Vagina (tissue), 2 donors: ENCODE measurements at regions not wholly inside any gene's neighbourhood (a gene's known extent, or its start where the extent isn't known, plus 50 kb on each side); places are given as distances from the start of the nearest gene placed in this dataset.
"Not testable (repeated sequence)": the region's sequence is repeated elsewhere in the genome, so short reads cannot be mapped to it uniquely, and the experiment has no call there.

ENCODE experiments used
- DNase-seq, 2 donors: peaks; one replicate each; pipeline ENCODE4 v3.0.0-alpha.2; 2017; ENCODE audit errors: extremely low spot score in 2 of 2
- H3K27ac ChIP-seq: fragments of 200-600 bp; sonication (generic); one replicate; pipeline ENCODE4 v1.5.1; 2019
- H3K27me3 ChIP-seq: fragments of 200-600 bp; sonication (generic); one replicate; pipeline ENCODE4 v1.5.1; 2019
- H3K36me3 ChIP-seq, 2 donors: fragments of 200-600 bp; sonication (generic); one replicate each; pipeline ENCODE4 v1.5.1; 2017 to 2019
- H3K4me1 ChIP-seq: fragments of 200-600 bp; sonication (generic); one replicate; pipeline ENCODE4 v1.5.1; 2019
- H3K4me3 ChIP-seq, 2 donors: fragments of 200-600 bp; sonication (generic); 1 replicate in 1 of 2; 2 replicates in 1 of 2; pipeline ENCODE4 v1.5.1; 2016 to 2019
- H3K9me3 ChIP-seq: fragments of 200-600 bp; sonication (generic); one replicate; pipeline ENCODE4 v1.5.1; 2019
- CTCF ChIP-seq, 3 experiments: fragments of 450-650 bp in 2 of 3; fragments of 200-600 bp in 1 of 3; sonication (generic) in 1 of 3; IDR thresholded peaks; one replicate each; pipeline ENCODE4 v1.5.1; 2017 to 2019; ENCODE audit warnings: antibody characterized with exemption in 3 of 3, mild to moderate bottlenecking in 2 of 3, moderate library complexity in 2 of 3
- POLR2A ChIP-seq, 2 donors: fragments of 450-650 bp; IDR thresholded peaks; one replicate each; pipeline ENCODE4 v1.6.1; 2017; ENCODE audit warnings: antibody characterized with exemption in 2 of 2, mild to moderate bottlenecking in 2 of 2, moderate library complexity in 2 of 2
- POLR2AphosphoS5 ChIP-seq, 2 donors: sonication (generic); formaldehyde crosslinking; IDR thresholded peaks; one replicate each; pipeline ENCODE4 v1.9.0; 2017; ENCODE audit warnings: antibody characterized with exemption in 2 of 2, mild to moderate bottlenecking in 2 of 2, low read depth in 1 of 2; ENCODE audit not compliant: insufficient read depth in 1 of 2
- intact Hi-C: fragments of 100-400 bp; cut with DNase I; formaldehyde crosslinking; loops from one replicate; pipeline ENCODE4 v1.15.1; 2023

DNA sequence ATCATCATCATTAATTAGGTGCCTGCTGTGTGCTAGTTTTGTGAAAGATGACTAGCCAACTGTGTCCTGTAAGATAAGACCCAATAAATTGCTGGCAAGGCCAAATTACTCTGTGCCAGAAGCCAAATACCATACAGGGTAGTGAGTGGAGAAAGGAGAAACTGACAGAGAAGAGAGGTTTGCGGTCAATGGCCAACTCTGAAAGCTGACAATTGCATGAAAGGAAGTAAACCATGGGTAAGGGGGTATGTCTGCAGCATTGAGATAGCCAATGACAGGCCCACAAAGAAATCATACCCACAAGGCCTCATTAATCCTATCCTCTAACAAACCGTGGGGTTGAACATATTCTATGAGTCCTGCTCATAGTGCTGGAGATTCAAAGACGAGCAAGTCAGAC is 236.6 kb upstream of the CCDC196 start:
- H3K4me1 ChIP-seq: no peaks in the 10 kb centered on the region
- DNase-seq: no peak
- H3K27ac ChIP-seq: no peak overlapping the region
- TF ChIP-seq POLR2AphosphoS5 (IDR thresholded peaks at IDR 0.05; ENCODE audit: insufficient read depth in 1 of 2, low read depth in 1 of 2): no peak
- no peak for TF ChIP-seq CTCF (IDR thresholded peaks at IDR 0.05)
- TF ChIP-seq POLR2A (IDR thresholded peaks at IDR 0.05): no peak
- no peak overlapping the region for H3K4me3 ChIP-seq
- H3K9me3 ChIP-seq: no peaks in the 10 kb centered on the region
- H3K36me3 ChIP-seq: no peaks in the 10 kb centered on the region
- H3K27me3 ChIP-seq: no peaks in the 10 kb centered on the region
- intact Hi-C loops: no loop called here

DNA sequence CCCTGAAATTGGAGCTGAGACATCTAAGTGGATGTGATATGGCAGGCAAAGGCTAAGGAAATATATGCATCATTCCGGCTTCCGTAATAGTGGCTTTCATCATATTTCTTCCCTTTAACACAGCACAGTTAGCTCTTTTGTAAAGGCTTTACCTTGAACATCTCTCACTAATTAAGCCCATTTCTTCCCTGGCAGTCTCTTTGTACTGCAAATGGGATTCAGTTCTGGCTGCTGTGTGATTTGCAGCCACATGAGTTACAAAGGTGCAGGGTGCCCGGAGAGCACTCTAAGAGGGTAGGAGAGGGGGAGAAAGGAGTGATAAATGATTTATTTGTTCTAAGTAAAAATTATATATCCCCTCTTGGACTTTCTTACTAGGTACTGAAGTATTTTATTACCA is 232.1 kb upstream of the CCDC196 start:
- intact Hi-C loops: loop anchor here (10.0 kb wide), 1 partner anchor 1319 kb away; no protein-coding TSS in a partner anchor

GRCh38 chr14:66268802-66269334 is 217.3 kb upstream of the CCDC196 start:
- no peak for DNase-seq
- no peaks in the 10 kb centered on the region for H3K36me3 ChIP-seq
- no peak overlapping the region for H3K27ac ChIP-seq
- H3K4me3 ChIP-seq: no peak overlapping the region
- no peaks in the 10 kb centered on the region for H3K27me3 ChIP-seq
- H3K4me1 ChIP-seq: no peaks in the 10 kb centered on the region
- no peaks in the 10 kb centered on the region for H3K9me3 ChIP-seq
- TF ChIP-seq POLR2AphosphoS5 (IDR thresholded peaks at IDR 0.05; ENCODE audit: insufficient read depth in 1 of 2, low read depth in 1 of 2) (no peak), POLR2A (IDR thresholded peaks at IDR 0.05) (no peak), CTCF (IDR thresholded peaks at IDR 0.05) (no peak)
- intact Hi-C loops: no loop called here

More for the DNA sequence above, 232.1 kb upstream of the CCDC196 start:
- H3K4me1 ChIP-seq: no peaks in the 10 kb centered on the region
- H3K27ac ChIP-seq: no peak overlapping the region
- DNase-seq: no peak
- no peak overlapping the region for H3K4me3 ChIP-seq
- H3K27me3 ChIP-seq: no peaks in the 10 kb centered on the region
- no peaks in the 10 kb centered on the region for H3K9me3 ChIP-seq
- TF ChIP-seq POLR2A (IDR thresholded peaks at IDR 0.05): no peak
- TF ChIP-seq POLR2AphosphoS5 (IDR thresholded peaks at IDR 0.05; ENCODE audit: insufficient read depth in 1 of 2, low read depth in 1 of 2): no peak
- TF ChIP-seq CTCF (IDR thresholded peaks at IDR 0.05): no peak
- H3K36me3 ChIP-seq: no peaks in the 10 kb centered on the region

- H3K27ac ChIP-seq: no peak overlapping the region
- H3K9me3 ChIP-seq: no peaks in the 10 kb centered on the region
- TF ChIP-seq CTCF (IDR thresholded peaks at IDR 0.05) (no peak), POLR2AphosphoS5 (IDR thresholded peaks at IDR 0.05; ENCODE audit: insufficient read depth in 1 of 2, low read depth in 1 of 2) (no peak), POLR2A (IDR thresholded peaks at IDR 0.05) (no peak)
- no peaks in the 10 kb centered on the region for H3K27me3 ChIP-seq
- no peaks in the 10 kb centered on the region for H3K36me3 ChIP-seq
- intact Hi-C loops: no loop called here
- no peak for DNase-seq
- no peaks in the 10 kb centered on the region for H3K4me1 ChIP-seq
- no peak overlapping the region for H3K4me3 ChIP-seq
These were observed 213.9 kb upstream of the CCDC196 start for GRCh38 chr14:66272221-66272620.

DNA sequence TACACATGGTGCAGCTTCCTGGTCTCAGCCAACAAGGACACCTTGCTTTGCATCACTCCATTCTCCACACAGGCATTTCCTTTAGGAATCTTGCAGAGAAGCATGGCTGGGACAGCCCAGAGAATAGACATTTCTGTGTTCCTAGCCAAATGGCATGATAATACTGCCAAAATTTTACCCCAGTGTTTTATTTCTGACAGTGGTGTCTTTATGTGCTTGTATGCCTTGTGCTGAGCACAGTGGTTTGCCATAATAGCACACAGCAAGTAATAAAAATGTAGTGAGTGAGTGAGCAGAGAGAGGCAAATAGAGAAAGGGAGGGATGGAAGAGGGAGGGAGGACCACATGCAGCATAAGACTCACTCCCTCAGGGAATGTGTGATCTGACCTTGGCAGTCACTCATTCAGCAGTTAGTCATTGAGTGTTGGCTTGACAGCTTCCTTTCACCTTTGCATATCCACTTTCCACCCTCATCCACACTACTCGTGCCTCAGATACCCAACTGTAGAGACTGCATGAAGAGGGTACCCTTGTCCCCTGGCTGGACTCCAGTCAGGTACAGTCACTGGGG is 212.8 kb upstream of the CCDC196 start:
- Histone ChIP-seq H3K36me3 (no peaks in the 10 kb centered on the region), H3K27me3 (no peaks in the 10 kb centered on the region), H3K4me1 (no peaks in the 10 kb centered on the region), H3K9me3 (no peaks in the 10 kb centered on the region), H3K27ac (no peak overlapping the region), H3K4me3 (no peak overlapping the region)
- DNase-seq: no peak
- TF ChIP-seq CTCF (IDR thresholded peaks at IDR 0.05) (no peak), POLR2AphosphoS5 (IDR thresholded peaks at IDR 0.05; ENCODE audit: insufficient read depth in 1 of 2, low read depth in 1 of 2) (no peak), POLR2A (IDR thresholded peaks at IDR 0.05) (no peak)
- intact Hi-C loops: no loop called here

DNA sequence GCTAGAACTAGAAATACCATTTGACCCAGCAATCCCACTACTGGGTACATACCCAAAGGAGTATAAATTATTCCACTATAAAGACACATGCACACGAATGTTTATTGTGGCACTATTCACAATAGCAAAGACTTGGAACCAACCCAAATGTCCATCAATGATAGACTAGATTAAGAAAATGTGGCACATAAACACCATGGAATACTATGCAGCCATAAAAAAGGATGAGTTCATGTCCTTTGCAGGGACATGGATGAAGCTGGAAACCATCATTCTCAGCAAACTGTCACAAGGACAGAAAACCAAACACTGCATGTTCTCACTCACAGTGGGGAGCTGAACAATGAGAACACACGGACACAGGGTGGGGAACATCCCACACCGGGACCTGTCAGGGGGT is 207.8 kb upstream of the CCDC196 start:
- H3K9me3 ChIP-seq, intact Hi-C loops, H3K36me3 ChIP-seq, H3K4me3 ChIP-seq, H3K4me1 ChIP-seq, DNase-seq, H3K27me3 ChIP-seq, H3K27ac ChIP-seq: not testable (repeated sequence)
